ENCODE measurements at regions not wholly inside any gene's neighbourhood (a gene's known extent, or its start where the extent isn't known, plus 50 kb on each side); places are given as distances from the start of the nearest gene placed in this dataset.

- TF ChIP-seq CTCF (conservative IDR thresholded peaks at IDR 0.05; ENCODE audit: low read length) (no peak), EZH2phosphoT487 (IDR thresholded peaks at IDR 0.05; ENCODE audit: borderline replicate concordance) (no peak)
These were observed 110.2 kb upstream of the NR3C1 start for GRCh38 chr5:143513720-143514119.
